Activated T-cell treated with anti-CD3 and anti-CD28 coated beads, Interleukin-2, amount 50 U/mL, for 24 hours (primary cell): ENCODE measurements at regions not wholly inside any gene's neighbourhood (a gene's known extent, or its start where the extent isn't known, plus 50 kb on each side); places are given as distances from the start of the nearest gene placed in this dataset.
"Not testable (repeated sequence)": the region's sequence is repeated elsewhere in the genome, so short reads cannot be mapped to it uniquely, and the experiment has no call there.

Experiments used
- DNase-seq: peaks from one replicate; pipeline ENCODE4 v3.0.0-alpha.2; 2020
- H3K27ac Mint-ChIP-seq: 2 replicates; pipeline ENCODE4 v1.8.0; 2020; ENCODE audit warnings: mild to moderate bottlenecking, mixed read lengths
- H3K27me3 Mint-ChIP-seq: 2 replicates; pipeline ENCODE4 v1.8.0; 2020; ENCODE audit warnings: mixed read lengths
- H3K36me3 Mint-ChIP-seq: 2 replicates; pipeline ENCODE4 v1.8.0; 2020; ENCODE audit warnings: low read depth, mixed read lengths
- H3K4me1 Mint-ChIP-seq: 2 replicates; pipeline ENCODE4 v1.8.0; 2020; ENCODE audit warnings: low read depth, mixed read lengths
- H3K4me3 Mint-ChIP-seq: 2 replicates; pipeline ENCODE4 v1.8.0; 2020; ENCODE audit warnings: mild to moderate bottlenecking, moderate library complexity, mixed read lengths
- H3K9me3 Mint-ChIP-seq: 2 replicates; pipeline ENCODE4 v1.8.0; 2020; ENCODE audit warnings: mixed read lengths

- Mint-ChIP-seq H3K27ac (no peak overlapping the region), H3K36me3 (no peaks in the 10 kb centered on the region), H3K4me1 (no peaks in the 10 kb centered on the region), H3K4me3 (no peak overlapping the region), H3K9me3 (peaks cover 6% of the 10 kb centered on the region), H3K27me3 (no peaks in the 10 kb centered on the region)
- no peak for DNase-seq
Observed at GRCh38 chr2:4916094-4916493, 776.1 kb upstream of the SOX11 start.

- Mint-ChIP-seq H3K27me3 (no peaks in the 10 kb centered on the region), H3K4me3 (no peak overlapping the region), H3K9me3 (peaks cover 5% of the 10 kb centered on the region), H3K4me1 (no peaks in the 10 kb centered on the region), H3K36me3 (no peaks in the 10 kb centered on the region), H3K27ac (no peak overlapping the region)
- DNase-seq: no peak
Observed at GRCh38 chr2:4930704-4931103, 761.5 kb upstream of the SOX11 start.

- H3K27me3 Mint-ChIP-seq: no peaks in the 10 kb centered on the region
- H3K4me3 Mint-ChIP-seq: no peak overlapping the region
- no peak overlapping the region for H3K27ac Mint-ChIP-seq
- peaks cover 5% of the 10 kb centered on the region for H3K9me3 Mint-ChIP-seq
- H3K36me3 Mint-ChIP-seq: no peaks in the 10 kb centered on the region
- DNase-seq: no peak
- no peaks in the 10 kb centered on the region for H3K4me1 Mint-ChIP-seq
Observed at GRCh38 chr2:4931721-4932365, 760.3 kb upstream of the SOX11 start.

GRCh38 chr2:4935291-4935690 is 756.9 kb upstream of the SOX11 start:
- H3K27ac Mint-ChIP-seq, DNase-seq, H3K4me1 Mint-ChIP-seq, H3K27me3 Mint-ChIP-seq, H3K4me3 Mint-ChIP-seq, H3K9me3 Mint-ChIP-seq, H3K36me3 Mint-ChIP-seq: not testable (repeated sequence)

GRCh38 chr2:4937550-4937949 is 754.6 kb upstream of the SOX11 start:
- H3K27me3 Mint-ChIP-seq: no peaks in the 10 kb centered on the region
- H3K9me3 Mint-ChIP-seq: peaks cover 14% of the 10 kb centered on the region
- H3K4me3 Mint-ChIP-seq: no peak overlapping the region
- DNase-seq: no peak
- H3K36me3 Mint-ChIP-seq: no peaks in the 10 kb centered on the region
- no peaks in the 10 kb centered on the region for H3K4me1 Mint-ChIP-seq
- H3K27ac Mint-ChIP-seq: no peak overlapping the region

GRCh38 chr2:4938206-4938605 is 754.0 kb upstream of the SOX11 start:
- Mint-ChIP-seq H3K27me3 (no peaks in the 10 kb centered on the region), H3K36me3 (no peaks in the 10 kb centered on the region), H3K4me3 (no peak overlapping the region), H3K4me1 (no peaks in the 10 kb centered on the region), H3K9me3 (peaks cover 11% of the 10 kb centered on the region), H3K27ac (no peak overlapping the region)
- no peak for DNase-seq

- Mint-ChIP-seq H3K4me1 (no peaks in the 10 kb centered on the region), H3K4me3 (no peak overlapping the region), H3K9me3 (peaks cover 9% of the 10 kb centered on the region), H3K27ac (no peak overlapping the region), H3K36me3 (no peaks in the 10 kb centered on the region), H3K27me3 (no peaks in the 10 kb centered on the region)
- DNase-seq: no peak
Observed at GRCh38 chr2:4942441-4942840, 749.7 kb upstream of the SOX11 start.

GRCh38 chr2:4947911-4948310 is 744.3 kb upstream of the SOX11 start:
- Mint-ChIP-seq H3K4me1 (no peaks in the 10 kb centered on the region), H3K9me3 (peaks cover 7% of the 10 kb centered on the region), H3K27ac (no peak overlapping the region), H3K27me3 (no peaks in the 10 kb centered on the region), H3K4me3 (no peak overlapping the region), H3K36me3 (no peaks in the 10 kb centered on the region)
- DNase-seq: no peak

GRCh38 chr2:4951368-4951767 is 740.8 kb upstream of the SOX11 start:
- no peaks in the 10 kb centered on the region for H3K4me1 Mint-ChIP-seq
- H3K36me3 Mint-ChIP-seq: no peaks in the 10 kb centered on the region
- H3K4me3 Mint-ChIP-seq: no peak overlapping the region
- no peak for DNase-seq
- H3K27me3 Mint-ChIP-seq: no peaks in the 10 kb centered on the region
- H3K27ac Mint-ChIP-seq: no peak overlapping the region
- H3K9me3 Mint-ChIP-seq: peaks cover 7% of the 10 kb centered on the region

GRCh38 chr2:4959219-4959618 is 733.0 kb upstream of the SOX11 start:
- no peak overlapping the region for H3K27ac Mint-ChIP-seq
- no peaks in the 10 kb centered on the region for H3K4me1 Mint-ChIP-seq

GRCh38 chr2:4962419-4962818 is 729.8 kb upstream of the SOX11 start:
- DNase-seq: no peak
- Mint-ChIP-seq H3K36me3 (no peaks in the 10 kb centered on the region), H3K4me3 (no peak overlapping the region), H3K27ac (no peak overlapping the region), H3K27me3 (no peaks in the 10 kb centered on the region), H3K4me1 (no peaks in the 10 kb centered on the region), H3K9me3 (peaks cover 3% of the 10 kb centered on the region)

More at GRCh38 chr2:4959219-4959618, 733.0 kb upstream of the SOX11 start:
- DNase-seq: no peak
- Mint-ChIP-seq H3K27me3 (no peaks in the 10 kb centered on the region), H3K9me3 (peaks cover 3% of the 10 kb centered on the region), H3K4me3 (no peak overlapping the region), H3K36me3 (no peaks in the 10 kb centered on the region)

- Mint-ChIP-seq H3K4me3 (no peak overlapping the region), H3K9me3 (peaks cover 5% of the 10 kb centered on the region)
Observed at GRCh38 chr2:4963106-4963505, 729.1 kb upstream of the SOX11 start.

GRCh38 chr2:4964001-4964540 is 728.1 kb upstream of the SOX11 start:
- peaks cover 11% of the 10 kb centered on the region for H3K9me3 Mint-ChIP-seq
- no peaks in the 10 kb centered on the region for H3K4me1 Mint-ChIP-seq
- no peak for DNase-seq
- H3K27ac Mint-ChIP-seq: no peak overlapping the region
- no peaks in the 10 kb centered on the region for H3K36me3 Mint-ChIP-seq
- no peaks in the 10 kb centered on the region for H3K27me3 Mint-ChIP-seq
- no peak overlapping the region for H3K4me3 Mint-ChIP-seq

More at GRCh38 chr2:4963106-4963505, 729.1 kb upstream of the SOX11 start:
- DNase-seq: no peak
- Mint-ChIP-seq H3K27ac (no peak overlapping the region), H3K4me1 (no peaks in the 10 kb centered on the region), H3K27me3 (no peaks in the 10 kb centered on the region), H3K36me3 (no peaks in the 10 kb centered on the region)

- Mint-ChIP-seq H3K27ac (no peak overlapping the region), H3K4me3 (no peak overlapping the region), H3K36me3 (no peaks in the 10 kb centered on the region), H3K27me3 (no peaks in the 10 kb centered on the region), H3K9me3 (peaks cover 11% of the 10 kb centered on the region), H3K4me1 (no peaks in the 10 kb centered on the region)
- DNase-seq: no peak
Observed at GRCh38 chr2:4964579-4964978, 727.6 kb upstream of the SOX11 start.

GRCh38 chr2:4965556-4966320 is 726.4 kb upstream of the SOX11 start:
- Mint-ChIP-seq H3K36me3 (no peaks in the 10 kb centered on the region), H3K9me3 (peaks cover 11% of the 10 kb centered on the region), H3K4me3 (no peak overlapping the region), H3K27ac (no peak overlapping the region), H3K4me1 (no peaks in the 10 kb centered on the region), H3K27me3 (no peaks in the 10 kb centered on the region)
- no peak for DNase-seq
